SK-N-SH treated with all-trans-retinoic acid at 6 μM for 48 hours (cell line): ENCODE measurements at regions not wholly inside any gene's neighbourhood (a gene's known extent, or its start where the extent isn't known, plus 50 kb on each side); places are given as distances from the start of the nearest gene placed in this dataset.
"Not testable (repeated sequence)": the region's sequence is repeated elsewhere in the genome, so short reads cannot be mapped to it uniquely, and the experiment has no call there.

ENCODE experiments used
- ATAC-seq: fragments of 200-7000 bp; cut with Tn5 transposase; 3 replicates; pipeline ENCODE4 v1.9.1; 2020; ENCODE audit warnings: mild to moderate bottlenecking, moderate library complexity
- ARNTL ChIP-seq: fragments of 450-650 bp; formaldehyde crosslinking; IDR thresholded peaks from 2 replicates; pipeline ENCODE4 v1.5.0; 2020; ENCODE audit warnings: low read depth, mild to moderate bottlenecking, moderate library complexity, borderline replicate concordance
- BACH2 ChIP-seq: fragments of 250-450 bp; sonication (Bioruptor Pico); IDR thresholded peaks from 2 replicates; pipeline ENCODE4 v1.9.0; 2021; ENCODE audit warnings: mild to moderate bottlenecking, borderline replicate concordance
- CREB5 ChIP-seq: fragments of 250-450 bp; sonication (Bioruptor Pico); IDR thresholded peaks from 2 replicates; pipeline ENCODE4 v1.5.1; 2020; ENCODE audit warnings: low read depth, mild to moderate bottlenecking, moderate library complexity
- CSDC2 ChIP-seq: fragments of 250-450 bp; sonication (Bioruptor Pico); IDR thresholded peaks from 2 replicates; pipeline ENCODE4 v1.5.0; 2020; ENCODE audit warnings: mild to moderate bottlenecking, moderate library complexity
- CSRNP3 ChIP-seq: fragments of 250-450 bp; sonication (Bioruptor Pico); IDR thresholded peaks from 2 replicates; pipeline ENCODE4 v1.5.1; 2021; ENCODE audit warnings: mild to moderate bottlenecking, moderate library complexity
- ESRRG ChIP-seq: fragments of 250-450 bp; sonication (Bioruptor Pico); IDR thresholded peaks from 2 replicates; pipeline ENCODE4 v1.6.1; 2021; ENCODE audit warnings: mild to moderate bottlenecking
- GLIS3 ChIP-seq: fragments of 250-450 bp; sonication (Bioruptor Pico); IDR thresholded peaks from 2 replicates; pipeline ENCODE4 v1.5.0; 2020; ENCODE audit warnings: mild to moderate bottlenecking, moderate library complexity
- ISL1 ChIP-seq: fragments of 250-450 bp; sonication (Bioruptor Pico); IDR thresholded peaks from 2 replicates; pipeline ENCODE4 v2.1.2; 2022; ENCODE audit warnings: mild to moderate bottlenecking, moderate library complexity
- OSR1 ChIP-seq: fragments of 250-450 bp; sonication (Bioruptor Pico); IDR thresholded peaks from 2 replicates; pipeline ENCODE4 v1.8.0; 2022; ENCODE audit warnings: moderate library complexity, mild to moderate bottlenecking, inconsistent platforms
- PATZ1 ChIP-seq: fragments of 250-450 bp; sonication (Bioruptor Pico); IDR thresholded peaks from 2 replicates; pipeline ENCODE4 v1.8.0; 2020; ENCODE audit warnings: mild to moderate bottlenecking, moderate library complexity, borderline replicate concordance
- PPARA ChIP-seq: fragments of 250-450 bp; sonication (Bioruptor Pico); IDR thresholded peaks from 2 replicates; pipeline ENCODE4 v1.5.0; 2020; ENCODE audit warnings: mild to moderate bottlenecking, borderline replicate concordance
- RARB ChIP-seq: fragments of 250-450 bp; sonication (Bioruptor Pico); IDR thresholded peaks from 2 replicates; pipeline ENCODE4 v1.8.0; 2021; ENCODE audit warnings: mild to moderate bottlenecking, moderate library complexity
- SNAI2 ChIP-seq: fragments of 250-450 bp; sonication (Bioruptor Pico); IDR thresholded peaks from 2 replicates; pipeline ENCODE4 v1.5.0; 2020; ENCODE audit warnings: mild to moderate bottlenecking, moderate library complexity
- TCF4 ChIP-seq: fragments of 250-450 bp; sonication (Bioruptor Pico); IDR thresholded peaks from 2 replicates; pipeline ENCODE4 v1.8.0; 2021; ENCODE audit warnings: mild to moderate bottlenecking, moderate library complexity, borderline replicate concordance
- TOX ChIP-seq: fragments of 250-450 bp; sonication (Bioruptor Pico); IDR thresholded peaks from 2 replicates; pipeline ENCODE4 v1.8.0; 2021; ENCODE audit warnings: mild to moderate bottlenecking, moderate library complexity, borderline replicate concordance
- ZC3H10 ChIP-seq: fragments of 250-450 bp; sonication (Bioruptor Pico); IDR thresholded peaks from 2 replicates; pipeline ENCODE4 v1.5.1; 2021; ENCODE audit warnings: mild to moderate bottlenecking, moderate library complexity
- ZFP3 ChIP-seq: fragments of 250-450 bp; sonication (Bioruptor Pico); IDR thresholded peaks from 2 replicates; pipeline ENCODE4 v1.5.0; 2020; ENCODE audit warnings: mild to moderate bottlenecking, moderate library complexity
- ZFP30 ChIP-seq: fragments of 450-650 bp; formaldehyde crosslinking; IDR thresholded peaks from 2 replicates; pipeline ENCODE4 v1.5.0; 2022; ENCODE audit warnings: mild to moderate bottlenecking, moderate library complexity
- ZNF565 ChIP-seq: fragments of 450-650 bp; formaldehyde crosslinking; conservative IDR thresholded peaks from 2 replicates; pipeline ENCODE4 v1.5.0; 2020; ENCODE audit warnings: low read depth, mild to moderate bottlenecking, moderate library complexity
- ZNF70 ChIP-seq: fragments of 450-650 bp; formaldehyde crosslinking; IDR thresholded peaks from 2 replicates; pipeline ENCODE4 v1.5.0; 2020; ENCODE audit warnings: mild to moderate bottlenecking, moderate library complexity
- ZNF8 ChIP-seq: fragments of 450-650 bp; formaldehyde crosslinking; IDR thresholded peaks from 2 replicates; pipeline ENCODE4 v1.5.0; 2020; ENCODE audit warnings: mild to moderate bottlenecking, moderate library complexity
- TF ChIP-seq, protein P1 (sequence below): fragments of 250-450 bp; sonication (Bioruptor Pico); IDR thresholded peaks from 2 replicates; pipeline ENCODE4 v1.8.0; 2021; ENCODE audit warnings: low read depth, mild to moderate bottlenecking, moderate library complexity, borderline replicate concordance
- TF ChIP-seq, protein P2 (sequence below): fragments of 250-450 bp; sonication (Bioruptor Pico); IDR thresholded peaks from 2 replicates; pipeline ENCODE4 v1.5.0; 2020; ENCODE audit warnings: mild to moderate bottlenecking, moderate library complexity

DNA sequence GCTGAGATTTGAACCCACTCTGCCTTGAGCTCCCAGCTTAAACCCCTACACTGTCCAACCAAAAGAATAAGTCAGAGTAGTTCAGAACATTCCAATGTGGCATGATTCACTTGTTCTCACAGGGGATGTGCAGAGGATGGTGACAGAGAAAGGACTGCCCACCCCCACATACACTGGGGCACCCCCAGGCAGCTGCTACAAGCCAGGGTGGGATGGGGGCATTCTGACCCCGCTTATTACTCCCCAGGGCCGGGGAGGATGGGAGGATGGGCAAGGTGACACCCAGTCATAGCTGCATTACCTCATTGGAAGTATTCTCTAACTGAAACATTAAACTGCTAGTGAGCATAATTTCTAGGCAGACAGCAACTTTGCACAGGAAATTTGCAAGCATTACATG is 126.0 kb upstream of the PRR20G start:
- ATAC-seq = no peak; the same call in 2 of the 3 replicates
- TF ChIP-seq ARNTL (CRISPR knock-in tag) (no peak), GLIS3 (no peak), PATZ1 (CRISPR knock-in tag) (no peak), PPARA (CRISPR knock-in tag) (no peak), CSRNP3 (CRISPR knock-in tag) (no peak), RARB (CRISPR knock-in tag) (no peak), TCF4 (CRISPR knock-in tag) (no peak), BACH2 (CRISPR knock-in tag) (no peak), SNAI2 (CRISPR knock-in tag) (no peak), ZFP30 (no peak), ZC3H10 (CRISPR knock-in tag) (no peak), OSR1 (no peak)

DNA sequence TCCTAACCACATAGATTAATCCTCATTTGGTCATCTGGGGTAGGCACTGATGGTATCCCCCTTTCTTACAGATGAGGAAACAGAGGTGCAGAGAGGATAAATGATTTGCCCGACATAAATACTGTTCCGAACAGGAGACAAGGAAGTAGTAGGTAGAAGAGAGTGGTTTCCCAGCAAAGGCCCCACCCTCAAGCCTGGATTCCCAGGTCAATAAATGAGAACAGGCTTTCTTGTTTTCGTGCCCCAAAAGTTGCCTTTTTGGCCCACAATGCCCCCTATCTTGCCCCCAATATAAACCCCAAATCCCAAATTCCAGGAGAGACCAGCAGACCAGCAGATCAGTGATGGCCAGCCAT is 125.5 kb upstream of the PRR20G start:
- ATAC-seq = no peak
- TF ChIP-seq ZFP3 (CRISPR knock-in tag) (no peak), ZNF565 (CRISPR knock-in tag) (no peak), SNAI2 (CRISPR knock-in tag) (no peak), ZNF70 (CRISPR knock-in tag) (no peak), CSDC2 (CRISPR knock-in tag) (no peak), ESRRG (CRISPR knock-in tag) (no peak), ARNTL (CRISPR knock-in tag) (no peak), TCF4 (CRISPR knock-in tag) (no peak), PPARA (CRISPR knock-in tag) (no peak), CREB5 (CRISPR knock-in tag) (no peak), ZNF8 (CRISPR knock-in tag) (no peak), GLIS3 (no peak)
- TF ChIP-seq, protein P1, sequence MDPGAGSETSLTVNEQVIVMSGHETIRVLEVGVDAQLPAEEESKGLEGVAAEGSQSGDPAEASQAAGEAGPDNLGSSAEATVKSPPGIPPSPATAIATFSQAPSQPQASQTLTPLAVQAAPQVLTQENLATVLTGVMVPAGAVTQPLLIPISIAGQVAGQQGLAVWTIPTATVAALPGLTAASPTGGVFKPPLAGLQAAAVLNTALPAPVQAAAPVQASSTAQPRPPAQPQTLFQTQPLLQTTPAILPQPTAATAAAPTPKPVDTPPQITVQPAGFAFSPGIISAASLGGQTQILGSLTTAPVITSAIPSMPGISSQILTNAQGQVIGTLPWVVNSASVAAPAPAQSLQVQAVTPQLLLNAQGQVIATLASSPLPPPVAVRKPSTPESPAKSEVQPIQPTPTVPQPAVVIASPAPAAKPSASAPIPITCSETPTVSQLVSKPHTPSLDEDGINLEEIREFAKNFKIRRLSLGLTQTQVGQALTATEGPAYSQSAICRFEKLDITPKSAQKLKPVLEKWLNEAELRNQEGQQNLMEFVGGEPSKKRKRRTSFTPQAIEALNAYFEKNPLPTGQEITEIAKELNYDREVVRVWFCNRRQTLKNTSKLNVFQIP (CRISPR knock-in tag) = no peak
- TF ChIP-seq, all 23 proteins: peak for 0

DNA sequence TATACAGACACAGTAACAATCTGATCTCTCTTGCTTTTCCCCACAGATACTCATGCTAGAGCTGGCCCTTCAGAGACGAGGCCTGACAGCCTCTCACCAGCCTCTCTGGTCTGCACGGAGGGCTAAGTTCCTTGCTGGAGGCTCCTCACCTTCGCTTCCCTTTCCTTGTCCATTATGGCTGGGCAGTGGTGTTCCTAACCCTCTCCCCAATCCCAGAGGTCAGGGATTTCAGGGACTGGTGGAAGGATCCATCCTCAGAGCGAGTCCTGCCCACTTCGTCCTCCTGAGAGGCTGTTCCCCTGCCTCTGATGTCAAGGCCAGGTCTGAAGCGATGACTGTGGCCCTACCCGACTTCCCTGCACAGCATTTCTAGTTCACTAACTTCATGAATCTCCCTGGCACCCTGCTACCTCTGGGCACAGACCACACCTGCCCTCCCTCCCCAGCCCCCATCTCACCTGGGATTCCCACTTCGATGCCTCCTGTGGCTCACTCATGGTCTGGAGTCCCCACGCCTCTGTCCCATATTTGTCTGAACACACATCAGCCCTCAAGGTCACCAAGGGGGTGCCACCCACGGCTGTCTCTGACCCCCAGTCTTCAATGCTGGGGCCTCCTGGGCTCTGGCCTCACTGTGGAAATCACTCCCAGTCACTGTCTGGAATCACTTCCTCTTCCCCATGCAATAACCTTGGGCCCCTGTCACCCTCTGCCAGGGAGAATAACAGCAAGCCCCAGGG is 124.9 kb upstream of the PRR20G start:
- ATAC-seq = no peak
- no peak for TF ChIP-seq BACH2 (CRISPR knock-in tag)
- TF ChIP-seq, protein P2, sequence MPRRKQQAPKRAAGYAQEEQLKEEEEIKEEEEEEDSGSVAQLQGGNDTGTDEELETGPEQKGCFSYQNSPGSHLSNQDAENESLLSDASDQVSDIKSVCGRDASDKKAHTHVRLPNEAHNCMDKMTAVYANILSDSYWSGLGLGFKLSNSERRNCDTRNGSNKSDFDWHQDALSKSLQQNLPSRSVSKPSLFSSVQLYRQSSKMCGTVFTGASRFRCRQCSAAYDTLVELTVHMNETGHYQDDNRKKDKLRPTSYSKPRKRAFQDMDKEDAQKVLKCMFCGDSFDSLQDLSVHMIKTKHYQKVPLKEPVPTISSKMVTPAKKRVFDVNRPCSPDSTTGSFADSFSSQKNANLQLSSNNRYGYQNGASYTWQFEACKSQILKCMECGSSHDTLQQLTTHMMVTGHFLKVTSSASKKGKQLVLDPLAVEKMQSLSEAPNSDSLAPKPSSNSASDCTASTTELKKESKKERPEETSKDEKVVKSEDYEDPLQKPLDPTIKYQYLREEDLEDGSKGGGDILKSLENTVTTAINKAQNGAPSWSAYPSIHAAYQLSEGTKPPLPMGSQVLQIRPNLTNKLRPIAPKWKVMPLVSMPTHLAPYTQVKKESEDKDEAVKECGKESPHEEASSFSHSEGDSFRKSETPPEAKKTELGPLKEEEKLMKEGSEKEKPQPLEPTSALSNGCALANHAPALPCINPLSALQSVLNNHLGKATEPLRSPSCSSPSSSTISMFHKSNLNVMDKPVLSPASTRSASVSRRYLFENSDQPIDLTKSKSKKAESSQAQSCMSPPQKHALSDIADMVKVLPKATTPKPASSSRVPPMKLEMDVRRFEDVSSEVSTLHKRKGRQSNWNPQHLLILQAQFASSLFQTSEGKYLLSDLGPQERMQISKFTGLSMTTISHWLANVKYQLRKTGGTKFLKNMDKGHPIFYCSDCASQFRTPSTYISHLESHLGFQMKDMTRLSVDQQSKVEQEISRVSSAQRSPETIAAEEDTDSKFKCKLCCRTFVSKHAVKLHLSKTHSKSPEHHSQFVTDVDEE (CRISPR knock-in tag) = no peak
- TF ChIP-seq PPARA (CRISPR knock-in tag) = no peak
- no peak for TF ChIP-seq TOX
- no peak for TF ChIP-seq SNAI2 (CRISPR knock-in tag)
- no peak for TF ChIP-seq ZFP3 (CRISPR knock-in tag)
- no peak for TF ChIP-seq ZC3H10 (CRISPR knock-in tag)
- no peak for TF ChIP-seq CSDC2 (CRISPR knock-in tag)
- TF ChIP-seq ESRRG (CRISPR knock-in tag) = no peak
- TF ChIP-seq ARNTL (CRISPR knock-in tag) = no peak
- no peak for TF ChIP-seq ZFP30
- TF ChIP-seq PATZ1 (CRISPR knock-in tag) = no peak
- TF ChIP-seq ZNF565 (CRISPR knock-in tag) = no peak
- TF ChIP-seq ISL1 (CRISPR knock-in tag) = no peak

DNA sequence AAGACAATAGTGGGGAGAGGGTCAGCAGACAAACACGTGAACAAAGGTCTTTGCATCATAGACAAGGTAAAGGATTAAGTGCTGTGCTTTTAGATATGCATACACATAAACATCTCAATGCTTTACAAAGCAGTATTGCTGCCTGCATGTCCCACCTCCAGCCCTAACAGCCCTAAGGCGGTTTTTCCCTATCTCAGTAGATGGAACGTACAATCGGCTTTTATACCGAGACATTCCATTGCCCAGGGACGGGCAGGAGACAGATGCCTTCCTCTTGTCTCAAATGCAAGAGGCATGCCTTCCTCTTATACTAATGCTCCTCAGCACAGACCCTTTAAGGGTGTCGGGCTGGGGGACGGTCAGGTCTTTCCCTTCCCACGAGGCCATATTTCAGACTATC is 124.0 kb upstream of the PRR20G start:
- not testable (repeated sequence) for ATAC-seq
